SJSA1 (cell line): ENCODE measurements at regions not wholly inside any gene's neighbourhood (a gene's known extent, or its start where the extent isn't known, plus 50 kb on each side); places are given as distances from the start of the nearest gene placed in this dataset.
"Not testable (repeated sequence)": the region's sequence is repeated elsewhere in the genome, so short reads cannot be mapped to it uniquely, and the experiment has no call there.

Experiments
- DNase-seq, 2 experiments: peaks; one replicate each; pipeline ENCODE4 v3.0.0-alpha.2; 2015 to 2020; ENCODE audit warnings: low spot score in 2 of 2, low read depth in 1 of 2
- H3K27ac ChIP-seq: fragments of 250-450 bp; sonication (Bioruptor Pico); 2 replicates; pipeline ENCODE4 v1.5.1; 2020; ENCODE audit warnings: mild to moderate bottlenecking, moderate library complexity
- H3K27me3 ChIP-seq: fragments of 250-450 bp; sonication (Bioruptor Pico); replicated peaks from 2 replicates; pipeline ENCODE4 v1.5.1; 2020; ENCODE audit warnings: mild to moderate bottlenecking, moderate library complexity
- H3K36me3 ChIP-seq: fragments of 250-450 bp; sonication (Bioruptor Pico); 2 replicates; pipeline ENCODE4 v1.5.1; 2020; ENCODE audit warnings: mild to moderate bottlenecking
- H3K4me1 ChIP-seq: fragments of 250-450 bp; sonication (Bioruptor Pico); replicated peaks from 2 replicates; pipeline ENCODE4 v1.6.1; 2021; ENCODE audit warnings: mild to moderate bottlenecking
- H3K4me3 ChIP-seq: fragments of 250-450 bp; sonication (Bioruptor Pico); 2 replicates; pipeline ENCODE4 v1.5.1; 2020; ENCODE audit warnings: mild to moderate bottlenecking
- H3K9me3 ChIP-seq: fragments of 250-450 bp; sonication (Bioruptor Pico); replicated peaks from 2 replicates; pipeline ENCODE4 v1.5.1; 2020; ENCODE audit warnings: mild to moderate bottlenecking

DNA sequence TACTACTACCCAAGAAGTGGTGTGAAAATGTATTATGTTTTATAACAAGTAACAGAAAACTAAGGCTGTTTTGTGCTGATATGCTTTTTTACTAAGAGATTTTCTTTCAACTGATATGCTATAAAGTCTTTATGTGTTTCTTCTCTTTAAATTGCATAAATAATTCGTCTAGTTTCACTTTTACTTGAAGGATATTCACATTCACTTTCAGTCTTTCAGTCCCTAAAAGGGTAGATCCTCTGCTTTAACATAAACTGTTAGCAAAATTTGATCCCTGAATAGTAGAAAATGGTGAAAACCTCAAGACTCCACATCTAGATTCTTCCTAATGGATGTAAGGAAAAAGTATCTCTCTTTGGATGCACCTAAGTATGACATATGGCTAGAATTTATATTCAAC, 69.0 kb upstream of the FST start:
- Histone ChIP-seq H3K36me3 (no peaks in the 10 kb centered on the region), H3K9me3 (peaks cover 2% of the 10 kb centered on the region; the same call in 1 of the 2 replicates), H3K27me3 (no peaks in the 10 kb centered on the region), H3K27ac (no peak overlapping the region), H3K4me3 (no peak overlapping the region), H3K4me1 (peaks cover 21% of the 10 kb centered on the region)
- DNase-seq = no peak

GRCh38 chr5:53412499-53412898, 67.9 kb upstream of the FST start:
- not testable (repeated sequence) for H3K9me3 ChIP-seq, H3K4me3 ChIP-seq, H3K27ac ChIP-seq, H3K27me3 ChIP-seq, H3K36me3 ChIP-seq, DNase-seq
- H3K4me1 ChIP-seq = peaks cover 12% of the 10 kb centered on the region

DNA sequence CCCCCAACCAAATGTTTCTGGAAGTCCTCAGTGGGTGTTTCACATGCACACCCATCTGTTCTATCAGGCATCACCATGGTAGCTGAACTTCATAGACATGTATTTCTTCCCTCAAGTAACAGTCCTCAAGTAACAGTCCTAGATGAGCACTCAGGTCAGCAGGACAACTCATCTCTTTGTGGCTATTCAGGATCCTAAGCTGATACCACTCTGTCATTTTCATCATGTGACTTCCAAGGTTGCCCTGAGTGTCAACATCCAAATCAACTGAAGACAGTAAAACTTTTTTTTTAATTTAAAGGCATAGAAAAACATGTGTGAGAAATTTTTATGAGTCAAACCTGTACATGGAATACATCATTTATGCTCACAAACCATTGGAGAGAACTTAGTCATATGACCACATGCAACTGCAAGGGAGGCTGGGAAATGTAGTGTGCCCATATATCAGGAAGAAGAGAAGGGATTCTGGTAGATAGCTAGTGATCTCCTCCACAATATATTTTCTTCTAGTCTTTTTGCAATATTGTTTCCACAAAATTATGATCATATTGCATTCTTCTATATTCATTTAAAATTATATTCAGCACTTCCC, 64.2 kb upstream of the FST start:
- no peaks in the 10 kb centered on the region for H3K27me3 ChIP-seq
- H3K27ac ChIP-seq = no peak overlapping the region
- DNase-seq = no peak
- H3K36me3 ChIP-seq = no peaks in the 10 kb centered on the region
- H3K9me3 ChIP-seq = no peaks in the 10 kb centered on the region; the same call in 1 of the 2 replicates
- no peak overlapping the region for H3K4me3 ChIP-seq
- H3K4me1 ChIP-seq = peaks cover 29% of the 10 kb centered on the region

DNA sequence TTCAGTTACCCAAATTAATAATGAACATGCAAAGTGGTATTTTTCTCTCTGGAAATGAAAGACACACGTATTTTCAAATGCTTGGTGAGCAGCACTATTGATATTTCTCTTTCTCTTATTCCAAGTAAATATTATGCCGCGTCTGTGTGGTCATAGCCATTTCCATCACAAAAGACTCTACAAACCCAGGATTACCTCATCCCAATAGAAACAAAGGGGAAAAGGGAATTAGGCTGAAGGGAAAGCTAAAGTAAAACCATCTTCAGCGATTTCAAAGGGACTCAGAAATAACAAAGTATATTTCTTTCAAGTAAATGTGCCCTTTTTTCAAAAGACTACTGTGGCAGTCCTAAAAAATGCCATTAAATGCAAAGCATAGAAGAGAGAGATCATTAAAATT, 62.0 kb upstream of the FST start:
- Histone ChIP-seq H3K4me3 (no peak overlapping the region), H3K27ac (peak overlapping the region; percentile 96), H3K4me1 (peaks cover 23% of the 10 kb centered on the region), H3K36me3 (no peaks in the 10 kb centered on the region), H3K27me3 (no peaks in the 10 kb centered on the region), H3K9me3 (no peaks in the 10 kb centered on the region; the same call in 1 of the 2 replicates)
- DNase-seq = peak in 1 of 2 experiments; percentile 60

DNA sequence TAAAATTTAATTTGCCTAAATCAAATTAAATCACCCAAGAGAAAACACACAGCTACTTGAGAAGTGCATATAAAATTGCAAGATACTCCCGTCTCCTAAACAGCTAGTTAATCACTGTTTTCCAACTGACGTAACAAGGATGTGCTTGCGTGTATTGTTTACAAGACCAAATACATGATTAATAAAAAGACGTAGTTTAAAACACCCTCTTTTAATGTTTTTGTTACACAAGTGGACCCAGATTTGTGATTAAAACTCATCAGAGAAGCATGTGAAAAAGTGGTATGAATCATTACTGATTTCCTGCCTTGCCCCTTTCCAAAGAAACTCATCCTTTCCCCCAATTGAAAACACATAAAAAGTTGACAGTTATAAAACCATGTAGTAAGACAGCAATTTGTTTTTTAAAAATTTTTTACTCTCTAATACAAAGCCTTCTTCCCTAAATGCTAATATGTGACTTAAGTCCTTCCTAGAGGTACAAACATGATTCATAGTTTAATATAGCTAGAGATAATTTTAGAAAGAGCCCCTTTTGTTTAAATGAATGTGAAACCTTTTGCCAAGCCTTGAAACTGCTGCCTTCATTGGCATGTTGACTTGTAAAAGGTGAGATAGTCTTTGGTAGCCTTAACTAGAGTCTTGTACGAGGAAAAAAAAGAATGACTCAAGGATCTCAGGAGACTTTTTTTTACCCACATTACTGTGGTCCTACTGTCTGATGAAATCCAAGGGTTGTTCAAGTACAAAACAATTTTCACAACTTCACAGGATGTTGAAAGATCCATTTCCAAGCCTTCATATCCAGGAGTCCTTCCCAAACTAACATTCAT, 61.4 kb upstream of the FST start:
- DNase-seq = peak in 1 of 2 experiments; percentile 83
- H3K27me3 ChIP-seq = no peaks in the 10 kb centered on the region
- peaks cover 23% of the 10 kb centered on the region for H3K4me1 ChIP-seq
- H3K4me3 ChIP-seq = no peak overlapping the region
- peak overlapping the region; percentile 96 for H3K27ac ChIP-seq
- H3K9me3 ChIP-seq = no peaks in the 10 kb centered on the region
- no peaks in the 10 kb centered on the region for H3K36me3 ChIP-seq

- no peak overlapping the region for H3K27ac ChIP-seq
- H3K4me1 ChIP-seq = peaks cover 31% of the 10 kb centered on the region
- no peaks in the 10 kb centered on the region for H3K36me3 ChIP-seq
- DNase-seq = no peak
- H3K9me3 ChIP-seq = no peaks in the 10 kb centered on the region
- no peak overlapping the region for H3K4me3 ChIP-seq
- H3K27me3 ChIP-seq = no peaks in the 10 kb centered on the region
Observed at GRCh38 chr5:53422539-53422938, 57.9 kb upstream of the FST start.

- Histone ChIP-seq H3K4me3 (no peak overlapping the region), H3K27ac (no peak overlapping the region), H3K9me3 (no peaks in the 10 kb centered on the region), H3K4me1 (peaks cover 21% of the 10 kb centered on the region), H3K36me3 (no peaks in the 10 kb centered on the region), H3K27me3 (no peaks in the 10 kb centered on the region)
- DNase-seq = no peak
Observed at GRCh38 chr5:53423724-53424123, 56.7 kb upstream of the FST start.

- no peaks in the 10 kb centered on the region for H3K36me3 ChIP-seq
- no peak overlapping the region for H3K27ac ChIP-seq
- H3K9me3 ChIP-seq = no peaks in the 10 kb centered on the region
- no peaks in the 10 kb centered on the region for H3K27me3 ChIP-seq
- H3K4me3 ChIP-seq = no peak overlapping the region
- no peak for DNase-seq
- H3K4me1 ChIP-seq = peaks cover 16% of the 10 kb centered on the region
Observed at GRCh38 chr5:53424686-53425615, 55.5 kb upstream of the FST start.

DNA sequence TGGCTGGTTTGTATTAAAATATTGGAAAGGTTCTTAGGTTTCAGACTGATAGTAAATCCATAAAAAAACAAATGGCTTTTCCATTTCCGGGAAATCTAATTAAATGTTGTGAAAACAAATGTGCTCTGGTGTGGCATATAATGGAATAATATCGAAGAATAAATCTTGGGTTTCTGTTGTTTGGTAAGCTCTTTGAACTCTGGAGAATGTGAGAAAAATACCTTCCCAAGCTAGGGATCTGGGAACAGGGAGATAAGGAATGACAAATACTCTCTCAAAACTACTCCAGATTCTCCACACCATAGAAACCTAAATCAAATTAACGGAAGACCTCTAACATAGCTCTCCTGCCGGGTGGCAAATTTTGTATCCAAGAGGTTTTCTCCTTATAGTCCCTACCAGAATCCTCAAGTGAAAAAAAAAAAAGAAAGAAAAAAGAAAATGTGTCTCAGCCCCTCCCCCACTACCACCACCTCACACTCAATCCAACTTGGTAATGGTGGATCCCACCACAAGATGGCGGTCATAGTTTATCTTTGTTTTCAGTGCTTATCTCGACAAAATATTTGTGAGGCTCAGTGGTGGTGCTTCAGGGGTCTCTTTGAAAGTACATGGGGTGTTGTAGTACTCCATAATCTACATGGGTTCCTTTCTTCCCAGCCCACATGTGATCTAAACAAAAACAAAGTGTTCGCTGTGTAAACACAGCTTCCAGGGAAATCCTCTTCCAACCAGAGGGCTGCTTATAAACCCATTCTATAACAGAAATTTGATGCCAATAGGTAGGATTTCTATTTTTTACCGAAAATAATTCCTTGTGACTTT, 54.5 kb upstream of the FST start:
- Histone ChIP-seq H3K36me3 (no peaks in the 10 kb centered on the region), H3K27me3 (no peaks in the 10 kb centered on the region), H3K27ac (no peak overlapping the region), H3K9me3 (no peaks in the 10 kb centered on the region), H3K4me1 (peaks cover 20% of the 10 kb centered on the region), H3K4me3 (no peak overlapping the region)
- DNase-seq = no peak

DNA sequence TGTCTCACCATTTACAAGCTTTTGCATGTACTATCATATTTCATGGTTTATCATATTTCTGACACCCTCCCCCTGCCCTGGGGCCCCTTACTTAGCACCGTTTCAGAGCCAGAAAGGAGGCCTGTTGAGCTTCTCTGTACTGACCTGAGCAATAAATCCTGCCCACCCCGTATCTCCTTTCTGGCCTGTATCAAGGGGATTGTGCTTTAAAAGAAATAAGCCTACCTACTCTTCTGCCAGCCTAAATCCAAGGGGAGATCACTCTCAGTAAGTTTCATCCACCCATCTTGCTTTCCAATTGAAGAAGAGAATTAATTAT, 54.0 kb upstream of the FST start:
- DNase-seq = no peak
- peaks cover 23% of the 10 kb centered on the region for H3K4me1 ChIP-seq
- no peaks in the 10 kb centered on the region for H3K9me3 ChIP-seq
- H3K36me3 ChIP-seq = no peaks in the 10 kb centered on the region
- no peak overlapping the region for H3K4me3 ChIP-seq
- H3K27me3 ChIP-seq = no peaks in the 10 kb centered on the region
- H3K27ac ChIP-seq = no peak overlapping the region

DNA sequence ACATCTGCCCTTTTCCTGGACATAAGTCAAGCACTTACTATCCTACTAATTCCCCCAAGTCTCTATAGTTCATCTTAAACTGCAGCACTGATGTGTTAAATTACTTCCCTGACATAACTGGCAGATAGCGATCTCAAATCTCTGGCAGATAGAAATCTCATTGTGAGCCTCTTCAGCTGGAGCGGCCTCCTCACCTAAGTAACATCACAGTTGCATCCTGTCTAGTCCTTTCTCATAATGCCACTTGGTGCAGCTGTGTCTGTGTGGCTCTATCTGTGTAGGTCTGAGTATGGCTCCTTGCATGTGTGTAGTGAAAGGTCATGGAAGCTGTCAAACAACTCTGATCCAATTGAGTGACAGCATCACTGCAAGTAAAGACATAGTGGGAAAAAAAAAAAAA, 53.6 kb upstream of the FST start:
- H3K4me1 ChIP-seq = peaks cover 23% of the 10 kb centered on the region
- no peaks in the 10 kb centered on the region for H3K9me3 ChIP-seq
- H3K36me3 ChIP-seq = no peaks in the 10 kb centered on the region
- no peaks in the 10 kb centered on the region for H3K27me3 ChIP-seq
- H3K27ac ChIP-seq = no peak overlapping the region
- H3K4me3 ChIP-seq = no peak overlapping the region
- DNase-seq = no peak

DNA sequence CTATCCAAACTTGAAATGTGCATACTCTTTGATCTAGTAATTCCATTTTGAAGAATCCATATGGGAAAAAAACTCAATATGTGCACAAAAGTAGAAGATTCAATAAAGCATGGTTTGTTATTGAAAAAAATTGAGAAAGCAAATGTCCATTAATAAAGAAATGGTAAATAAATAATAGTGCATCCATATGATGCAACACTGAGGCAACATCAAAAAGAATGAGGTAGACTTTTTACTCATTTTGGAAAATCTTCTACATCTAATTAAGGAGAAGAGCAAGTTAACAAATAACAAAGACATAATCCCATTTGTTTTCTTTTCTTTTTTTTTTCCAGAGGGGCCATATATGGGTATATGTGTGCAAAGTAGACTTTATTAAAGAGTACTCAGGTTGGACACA, 52.5 kb upstream of the FST start:
- Histone ChIP-seq H3K9me3 (no peaks in the 10 kb centered on the region), H3K36me3 (no peaks in the 10 kb centered on the region), H3K4me1 (peaks cover 23% of the 10 kb centered on the region), H3K4me3 (no peak overlapping the region), H3K27ac (no peak overlapping the region), H3K27me3 (no peaks in the 10 kb centered on the region)
- DNase-seq = no peak

- Histone ChIP-seq H3K36me3 (no peaks in the 10 kb centered on the region), H3K27ac (peak overlapping the region; percentile 9; the same call in 1 of the 2 replicates), H3K4me1 (peaks cover 21% of the 10 kb centered on the region), H3K9me3 (no peaks in the 10 kb centered on the region), H3K4me3 (no peak overlapping the region), H3K27me3 (no peaks in the 10 kb centered on the region)
- DNase-seq = no peak
Observed at GRCh38 chr5:53429706-53430105, 50.7 kb upstream of the FST start.
